HG03175 (cell line): ENCODE measurements at regions not wholly inside any gene's neighbourhood (a gene's known extent, or its start where the extent isn't known, plus 50 kb on each side); places are given as distances from the start of the nearest gene placed in this dataset.
"Not testable (repeated sequence)": the region's sequence is repeated elsewhere in the genome, so short reads cannot be mapped to it uniquely, and the experiment has no call there.

Experiments
- ATAC-seq: cut with Tn5 transposase; IDR thresholded peaks from one replicate; pipeline ENCODE4 v1.9.1; 2021; ENCODE audit warnings: mild to moderate bottlenecking, moderate library complexity; ENCODE audit not compliant: unreplicated experiment

GRCh38 chr12:62010973-62011372 is 249.2 kb upstream of the USP15 start:
- ATAC-seq = not testable (repeated sequence)

DNA sequence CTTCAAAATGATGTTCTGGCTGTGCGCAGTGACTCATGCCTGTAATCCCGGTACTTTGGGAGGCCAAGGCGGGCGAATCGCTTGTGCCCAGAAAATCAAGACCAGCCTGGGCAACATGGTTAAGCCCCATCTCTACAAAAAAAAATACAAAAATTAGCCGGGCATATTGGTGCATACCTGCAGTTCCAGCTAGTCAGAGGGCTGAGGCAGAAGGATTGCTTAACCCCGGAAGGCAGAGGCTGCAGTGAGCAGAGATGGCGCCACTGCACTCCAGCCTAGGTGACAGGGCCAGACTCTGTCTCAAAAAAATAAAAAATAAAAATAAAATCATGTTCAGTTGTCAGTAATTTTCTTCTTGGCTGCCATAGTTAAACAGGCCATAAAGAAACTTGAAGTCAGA is 245.9 kb upstream of the USP15 start:
- no peak for ATAC-seq

- ATAC-seq = no peak
These were observed 244.2 kb upstream of the USP15 start for GRCh38 chr12:62016021-62016420.

GRCh38 chr12:62021808-62022207 is 238.4 kb upstream of the USP15 start:
- ATAC-seq = no peak

- no peak for ATAC-seq
These were observed 231.7 kb upstream of the USP15 start for GRCh38 chr12:62028536-62028935.

GRCh38 chr12:62032870-62033269 is 227.3 kb upstream of the USP15 start:
- ATAC-seq = no peak

- no peak for ATAC-seq
These were observed 215.6 kb upstream of the USP15 start for GRCh38 chr12:62044450-62045135.

GRCh38 chr12:62045211-62045610 is 215.0 kb upstream of the USP15 start:
- ATAC-seq = no peak

GRCh38 chr12:62050785-62051184 is 209.4 kb upstream of the USP15 start:
- no peak for ATAC-seq

GRCh38 chr12:62069976-62070375 is 190.2 kb upstream of the USP15 start:
- no peak for ATAC-seq

- not testable (repeated sequence) for ATAC-seq
These were observed 187.0 kb upstream of the USP15 start for GRCh38 chr12:62073236-62073635.

GRCh38 chr12:62075870-62076269 is 184.3 kb upstream of the USP15 start:
- peak; percentile 59 for ATAC-seq

DNA sequence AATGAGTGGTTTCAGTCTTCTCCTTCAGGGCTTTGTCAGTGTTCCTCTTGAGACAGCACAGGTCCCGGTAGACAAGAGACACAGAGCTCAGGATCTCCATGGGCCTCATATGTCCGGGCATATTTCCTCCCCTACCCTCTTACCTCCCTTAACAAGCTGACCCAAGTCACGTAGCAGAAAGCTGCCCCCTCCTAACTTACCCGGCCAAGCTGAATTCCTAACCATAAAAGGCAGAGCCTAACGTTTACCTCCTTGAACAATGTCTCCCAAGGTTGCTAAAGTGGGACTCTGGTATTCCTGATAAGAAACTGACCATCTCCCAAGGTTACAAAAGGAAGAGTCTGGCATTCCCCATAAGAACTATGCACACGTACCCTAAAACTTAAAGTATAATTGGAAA is 182.2 kb upstream of the USP15 start:
- no peak for ATAC-seq

GRCh38 chr12:62082448-62082847 is 177.8 kb upstream of the USP15 start:
- ATAC-seq = no peak

- no peak for ATAC-seq
These were observed 162.1 kb upstream of the USP15 start for GRCh38 chr12:62098132-62098531.

DNA sequence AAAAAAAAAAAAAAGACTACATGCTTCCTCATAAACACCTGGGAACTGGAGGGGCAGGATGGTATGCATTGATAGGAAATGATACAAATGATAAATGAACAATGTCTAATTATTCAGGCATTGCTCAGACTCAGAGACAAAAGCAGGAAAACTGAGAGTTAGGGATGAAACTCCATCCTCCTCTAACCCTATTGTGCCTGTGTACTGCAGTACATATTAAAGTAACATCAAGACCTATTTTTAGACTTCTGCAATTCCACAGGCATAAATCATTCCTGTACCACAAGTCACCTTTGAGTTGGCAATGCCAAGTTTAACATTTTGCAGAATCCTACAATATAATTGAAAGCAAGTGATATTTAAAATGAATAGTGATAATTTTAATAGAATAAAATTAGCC is 156.5 kb upstream of the USP15 start:
- no peak for ATAC-seq

DNA sequence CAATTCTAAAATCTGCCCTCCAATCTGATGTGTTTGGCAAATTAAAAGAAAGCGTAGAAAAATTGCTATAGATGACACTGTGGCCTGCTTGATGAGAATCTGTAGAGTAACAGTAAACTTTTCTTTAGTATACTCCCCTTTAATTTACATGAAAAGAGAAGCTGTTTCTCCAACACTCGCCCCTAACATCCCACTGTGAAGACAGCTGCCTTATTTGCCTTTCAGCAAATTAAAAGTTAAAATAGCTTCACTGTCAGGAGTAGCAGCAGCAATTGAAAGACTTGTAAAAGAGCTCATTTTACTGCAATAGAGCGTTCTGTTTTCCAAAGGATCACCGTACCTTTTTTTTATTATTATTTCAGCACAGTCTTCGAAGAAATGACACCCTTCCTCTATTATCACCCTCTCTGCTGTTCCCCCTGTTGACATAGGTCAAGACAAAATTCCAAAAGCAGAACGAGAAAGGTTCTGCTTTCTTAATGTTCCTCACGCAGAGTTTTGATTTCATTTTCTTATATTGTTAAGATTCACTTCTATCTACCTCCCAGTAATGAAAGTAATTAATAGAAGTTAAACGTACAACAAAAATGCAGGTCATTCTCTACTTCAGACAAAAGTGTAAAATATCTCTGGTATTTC is 153.5 kb upstream of the USP15 start:
- ATAC-seq = no peak

DNA sequence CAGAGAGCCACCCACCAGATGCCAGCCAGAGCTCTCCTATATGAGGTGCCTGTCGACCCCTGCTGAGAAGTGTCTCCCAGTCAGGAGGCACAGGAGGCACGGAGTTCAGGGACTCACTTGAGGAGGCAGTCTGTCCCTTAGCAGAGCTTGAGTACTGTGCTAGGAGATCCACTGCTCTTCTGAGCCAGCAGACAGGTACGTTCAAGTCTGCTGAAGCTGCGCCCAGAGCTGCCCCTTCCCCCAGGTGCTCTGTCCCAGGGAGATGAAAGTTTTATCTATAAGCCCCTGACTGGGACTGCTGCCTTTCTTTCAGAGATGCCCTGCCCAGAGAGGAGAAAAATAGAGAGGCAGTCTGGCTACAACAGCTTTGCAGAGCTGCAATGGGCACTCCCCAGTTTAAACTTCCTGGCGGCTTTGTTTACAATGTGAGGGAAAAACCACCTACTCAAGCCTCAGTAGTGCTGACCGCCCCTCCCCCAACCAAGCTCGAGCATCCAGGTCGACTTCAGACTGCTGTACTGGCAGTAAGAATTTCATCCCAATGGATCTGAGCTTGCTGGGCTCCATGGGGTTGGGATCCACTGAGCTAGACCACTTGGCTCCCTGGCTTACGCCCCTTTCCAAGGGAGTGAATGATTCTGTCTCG is 146.7 kb upstream of the USP15 start:
- no peak for ATAC-seq

DNA sequence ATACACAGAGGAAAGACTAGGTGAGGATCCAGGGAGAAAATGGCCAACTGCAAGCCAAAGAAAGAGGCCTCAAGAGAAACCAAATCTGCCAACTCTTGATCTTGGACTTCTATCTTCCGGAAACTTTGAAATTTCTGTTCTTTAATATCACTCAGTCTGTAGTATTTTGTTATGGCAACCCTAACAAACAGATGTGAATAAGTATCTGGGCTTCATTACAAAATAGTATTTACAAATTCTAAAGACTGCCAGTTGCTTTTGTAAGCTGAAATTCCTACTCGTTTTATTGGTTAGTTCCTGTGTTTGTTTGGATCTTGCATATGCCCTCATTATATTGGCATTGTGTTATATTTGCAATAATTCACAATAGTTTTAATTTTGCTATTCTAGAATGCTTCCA is 143.2 kb upstream of the USP15 start:
- no peak for ATAC-seq

DNA sequence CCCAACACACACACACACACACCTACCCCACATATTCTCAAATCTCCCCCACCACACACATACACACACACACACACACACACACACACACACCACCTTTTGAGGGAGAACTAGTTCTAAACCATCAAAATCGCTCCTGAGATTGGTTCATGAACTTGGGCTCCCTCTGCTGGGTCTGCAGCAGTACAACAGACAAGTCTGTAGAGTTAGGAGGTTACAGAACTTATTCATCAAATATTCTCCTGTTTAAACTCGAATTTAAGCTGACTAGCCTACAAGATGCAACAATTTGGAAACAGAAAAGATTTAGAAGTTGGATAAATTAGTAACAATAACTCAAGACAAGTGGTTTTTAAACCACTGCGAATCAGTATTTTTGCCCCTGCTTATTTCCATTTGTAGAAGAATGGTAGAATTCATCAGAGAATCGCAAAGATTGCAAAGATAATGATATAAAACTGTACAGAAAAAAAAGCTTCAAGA is 136.4 kb upstream of the USP15 start:
- ATAC-seq = peak; percentile 84

DNA sequence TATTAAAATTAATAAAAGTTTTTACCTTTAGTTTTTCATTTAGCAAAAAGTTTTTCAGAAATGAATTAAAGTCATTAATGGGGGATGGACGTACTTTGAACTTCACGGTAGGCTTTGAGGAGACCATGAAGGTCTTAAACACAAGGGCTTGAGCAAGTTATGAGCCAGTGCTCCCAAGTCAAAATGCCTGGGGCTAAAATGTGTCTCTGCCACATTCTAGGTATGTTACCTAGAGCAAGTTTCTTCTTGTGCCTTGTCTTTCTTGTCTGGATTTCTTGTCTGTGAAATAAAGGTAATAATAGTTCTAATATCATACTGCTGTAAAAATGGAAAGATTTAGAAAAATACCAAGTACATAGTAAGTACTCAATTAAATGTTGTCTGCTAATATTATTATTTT is 132.7 kb upstream of the USP15 start:
- no peak for ATAC-seq
